Motor neuron (in vitro differentiated cells): ENCODE measurements at regions not wholly inside any gene's neighbourhood (a gene's known extent, or its start where the extent isn't known, plus 50 kb on each side); places are given as distances from the start of the nearest gene placed in this dataset.
A peak's percentile ranks its signal among the peaks of the same experiment; 100 is the strongest.
"Not testable (repeated sequence)": the region's sequence is repeated elsewhere in the genome, so short reads cannot be mapped to it uniquely, and the experiment has no call there.

Source experiments
- ATAC-seq, 8 experiments: fragments of 200-7000 bp; cut with Tn5 transposase; replicated peaks in 6 of 8; 2 replicates each; pipeline ENCODE4 v1.8.0; 2021; ENCODE audit warnings: mild to moderate bottlenecking in 8 of 8, moderate library complexity in 8 of 8
- H3K27ac ChIP-seq, 2 donors: fragments of 250-450 bp; sonication (Bioruptor Pico); 2 replicates each; pipeline ENCODE4 v1.9.0; 2021; ENCODE audit warnings: antibody characterized with exemption in 2 of 2, mild to moderate bottlenecking in 2 of 2, moderate library complexity in 1 of 2
- H3K4me1 ChIP-seq, 2 donors: fragments of 250-450 bp; sonication (Bioruptor Pico); replicated peaks in 1 of 2; 2 replicates each; pipeline ENCODE4 v1.6.1; 2021; ENCODE audit warnings: antibody characterized with exemption in 2 of 2, mild to moderate bottlenecking in 2 of 2, moderate library complexity in 1 of 2
- H3K4me3 ChIP-seq, 5 donors: fragments of 250-450 bp; sonication (Bioruptor Pico); 2 replicates each; pipeline ENCODE4 v1.9.0; 2021; ENCODE audit warnings: antibody characterized with exemption in 5 of 5, mild to moderate bottlenecking in 5 of 5, moderate library complexity in 4 of 5
- WGBS, 10 experiments: fragments of 450-650 bp; shearing (Covaris generic); methylation state at CpG; one replicate each; pipeline ENCODE4 v1.0.0; 2022; 5-methylcytosine and 5-hydroxymethylcytosine counted together
- in situ Hi-C, 9 experiments: fragments of 400-800 bp; cut with MboI; loops; one replicate each; pipeline ENCODE4 v1.15.0; 2021; ENCODE audit warnings: low sequenced_read_pairs in 9 of 9, low pct_unique_long_range_greater_than_20kb in 2 of 9; ENCODE audit not compliant: unreplicated experiment in 9 of 9

DNA sequence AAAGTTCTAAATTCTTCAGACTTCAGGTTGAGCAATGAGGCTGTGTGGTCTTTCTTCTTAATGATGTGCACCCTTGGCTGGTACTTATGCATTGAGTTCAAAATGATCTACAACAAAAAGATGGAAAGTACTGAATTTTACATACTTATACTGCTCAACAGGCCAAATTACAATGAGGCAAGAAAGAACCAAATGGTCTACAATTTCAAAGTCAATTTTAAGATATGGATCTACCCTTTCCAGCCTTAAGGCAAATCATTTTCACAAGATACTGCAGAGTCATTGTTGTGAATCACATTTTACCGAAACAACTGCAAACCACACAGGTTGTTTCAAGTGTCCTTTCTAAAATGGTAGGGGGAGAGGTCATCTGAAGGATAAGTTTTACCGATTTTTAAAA is 54.9 kb upstream of the RXYLT1 start:
- H3K4me1 ChIP-seq, H3K27ac ChIP-seq, H3K4me3 ChIP-seq, in situ Hi-C loops: not testable (repeated sequence)
- peak in 3 of 8 experiments; percentile 26 to 92 (median 80) for ATAC-seq
- WGBS, 10 experiments, result 60 to 100% (median 80%) methylated on average over 1 of the region's 2 CpGs; no CpG with 5 or more reads in 6 of the 10 experiments
